OCI-LY1 (cell line): ENCODE measurements at regions not wholly inside any gene's neighbourhood (a gene's known extent, or its start where the extent isn't known, plus 50 kb on each side); places are given as distances from the start of the nearest gene placed in this dataset.

Source experiments
- H2AFZ ChIP-seq: fragments of 200-600 bp; sonication (generic), shearing (Covaris generic); 2 replicates; pipeline ENCODE4 v1.6.0; 2014; ENCODE audit warnings: antibody characterized with exemption, mild to moderate bottlenecking, low read length
- H3F3A ChIP-seq: fragments of 200-600 bp; sonication (generic), shearing (Covaris generic); 2 replicates; pipeline ENCODE4 v1.6.0; 2014; ENCODE audit warnings: mild to moderate bottlenecking, antibody characterized with exemption, low read length, moderate library complexity; ENCODE audit not compliant: insufficient read depth
- H3K27ac ChIP-seq: fragments of 200-600 bp; sonication (generic); 2 replicates; pipeline ENCODE4 v1.5.1; 2014; ENCODE audit warnings: low read length, mixed run types, mild to moderate bottlenecking, low read depth; ENCODE audit not compliant: poor library complexity, severe bottlenecking
- H3K27me3 ChIP-seq: fragments of 200-600 bp; sonication (generic); 2 replicates; pipeline ENCODE4 v1.6.0; 2014; ENCODE audit warnings: antibody characterized with exemption, mild to moderate bottlenecking, low read length, moderate library complexity; ENCODE audit not compliant: insufficient read depth
- H3K36me3 ChIP-seq: fragments of 200-600 bp; sonication (generic); 2 replicates; pipeline ENCODE4 v1.6.1; 2014; ENCODE audit warnings: mild to moderate bottlenecking, antibody characterized with exemption, low read length, moderate library complexity, mixed read lengths; ENCODE audit not compliant: insufficient read depth
- H3K4me1 ChIP-seq: fragments of 200-600 bp; sonication (generic); 2 replicates; pipeline ENCODE4 v1.5.1; 2014; ENCODE audit warnings: mild to moderate bottlenecking, low read length, moderate library complexity; ENCODE audit not compliant: insufficient read depth, severe bottlenecking
- H3K4me2 ChIP-seq: fragments of 200-600 bp; sonication (generic), shearing (Covaris generic); 2 replicates; pipeline ENCODE4 v1.6.1; 2014; ENCODE audit warnings: low read length
- H3K4me3 ChIP-seq: fragments of 200-600 bp; sonication (generic); 2 replicates; pipeline ENCODE4 v1.5.1; 2014; ENCODE audit warnings: low read length, low read depth, mild to moderate bottlenecking, mixed read lengths; ENCODE audit not compliant: poor library complexity, severe bottlenecking
- H3K79me2 ChIP-seq: fragments of 200-600 bp; shearing (Covaris generic); 2 replicates; pipeline ENCODE4 v1.6.1; 2016; ENCODE audit warnings: mixed run types, low read length, mixed read lengths; ENCODE audit not compliant: insufficient read depth
- H3K9ac ChIP-seq: fragments of 200-600 bp; sonication (generic), shearing (Covaris generic); 2 replicates; pipeline ENCODE4 v1.6.1; 2014; ENCODE audit warnings: mild to moderate bottlenecking, low read length, mixed read lengths
- H3K9me2 ChIP-seq: fragments of 200-600 bp; sonication (generic), shearing (Covaris generic); 2 replicates; pipeline ENCODE4 v1.6.1; 2014; ENCODE audit warnings: low read depth, mild to moderate bottlenecking, low read length, mixed read lengths
- H3K9me3 ChIP-seq: fragments of 200-600 bp; shearing (Covaris generic); 2 replicates; pipeline ENCODE4 v1.6.1; 2014; ENCODE audit warnings: low read length, mixed read lengths
- H4K20me1 ChIP-seq: fragments of 200-600 bp; sonication (generic), shearing (Covaris generic); 2 replicates; pipeline ENCODE4 v1.6.0; 2016; ENCODE audit warnings: mild to moderate bottlenecking, low read length; ENCODE audit not compliant: insufficient read depth
- CTCF ChIP-seq: fragments of 200-600 bp; sonication (generic), shearing (Covaris generic); IDR thresholded peaks from 2 replicates; pipeline ENCODE4 v1.5.1; 2017; ENCODE audit warnings: mild to moderate bottlenecking, antibody characterized with exemption, low read length, moderate library complexity, mixed read lengths
- EZH2 ChIP-seq: fragments of 200-600 bp; sonication (generic), shearing (Covaris generic); IDR thresholded peaks from 2 replicates; pipeline ENCODE4 v1.8.0; 2017; ENCODE audit warnings: borderline replicate concordance, mixed run types, mild to moderate bottlenecking, antibody characterized with exemption, low read length, moderate library complexity, mixed read lengths

- no peak overlapping the region for H3K9ac ChIP-seq
- no peaks in the 10 kb centered on the region for H3F3A ChIP-seq
- TF ChIP-seq EZH2 (no peak), CTCF (no peak)
- H3K27me3 ChIP-seq, result no peaks in the 10 kb centered on the region; the same call in 1 of the 2 replicates
- no peaks in the 10 kb centered on the region for H4K20me1 ChIP-seq
- no peak overlapping the region for H3K27ac ChIP-seq
- H3K9me2 ChIP-seq, result no peaks in the 10 kb centered on the region
- H2AFZ ChIP-seq, result no peak overlapping the region
- H3K4me3 ChIP-seq, result no peak overlapping the region
- no peaks in the 10 kb centered on the region for H3K4me1 ChIP-seq
- H3K9me3 ChIP-seq, result no peaks in the 10 kb centered on the region
- H3K4me2 ChIP-seq, result no peak overlapping the region
- H3K79me2 ChIP-seq, result no peaks in the 10 kb centered on the region
- H3K36me3 ChIP-seq, result no peaks in the 10 kb centered on the region
These were observed 285.0 kb downstream of the PBX3 start for GRCh38 chr9:126032135-126032534.

GRCh38 chr9:126033318-126033717 is 286.1 kb downstream of the PBX3 start:
- H3K4me2 ChIP-seq, result no peak overlapping the region

GRCh38 chr9:126033956-126034355 is 286.8 kb downstream of the PBX3 start:
- Histone ChIP-seq H3K36me3 (no peaks in the 10 kb centered on the region), H3K79me2 (no peaks in the 10 kb centered on the region), H3K4me3 (no peak overlapping the region), H3F3A (no peaks in the 10 kb centered on the region), H3K27me3 (peaks cover 4% of the 10 kb centered on the region; the same call in 1 of the 2 replicates), H3K9me2 (no peaks in the 10 kb centered on the region), H2AFZ (no peak overlapping the region), H3K4me1 (no peaks in the 10 kb centered on the region), H4K20me1 (no peaks in the 10 kb centered on the region), H3K27ac (no peak overlapping the region), H3K9ac (no peak overlapping the region), H3K9me3 (no peaks in the 10 kb centered on the region), H3K4me2 (no peak overlapping the region)
- TF ChIP-seq CTCF (no peak), EZH2 (no peak)

More at GRCh38 chr9:126033318-126033717, 286.1 kb downstream of the PBX3 start:
- Histone ChIP-seq H3K9me3 (no peaks in the 10 kb centered on the region), H3K9ac (no peak overlapping the region), H3K27ac (no peak overlapping the region), H3K79me2 (no peaks in the 10 kb centered on the region), H4K20me1 (no peaks in the 10 kb centered on the region), H3K4me3 (no peak overlapping the region), H3K4me1 (no peaks in the 10 kb centered on the region), H3K36me3 (no peaks in the 10 kb centered on the region), H3K27me3 (peaks cover 4% of the 10 kb centered on the region; the same call in 1 of the 2 replicates), H3K9me2 (no peaks in the 10 kb centered on the region), H2AFZ (no peak overlapping the region), H3F3A (no peaks in the 10 kb centered on the region)
- TF ChIP-seq EZH2 (no peak), CTCF (no peak)
